DMS 273 treated with DMSO at 0.1 percent for 48 hours (cell line): ENCODE measurements at regions not wholly inside any gene's neighbourhood (a gene's known extent, or its start where the extent isn't known, plus 50 kb on each side); places are given as distances from the start of the nearest gene placed in this dataset.
A peak's percentile ranks its signal among the peaks of the same experiment; 100 is the strongest.
"Not testable (repeated sequence)": the region's sequence is repeated elsewhere in the genome, so short reads cannot be mapped to it uniquely, and the experiment has no call there.

Experiments used
- DNase-seq: peaks from one replicate; lab custom pipeline; 2025; lab: John Stamatoyannopoulos, UW

- no peak for DNase-seq
Measured at GRCh38 chr3:25895443-25895842, 105.6 kb downstream of the OXSM start.

GRCh38 chr3:25897019-25897418 is 107.1 kb downstream of the OXSM start:
- no peak for DNase-seq

DNA sequence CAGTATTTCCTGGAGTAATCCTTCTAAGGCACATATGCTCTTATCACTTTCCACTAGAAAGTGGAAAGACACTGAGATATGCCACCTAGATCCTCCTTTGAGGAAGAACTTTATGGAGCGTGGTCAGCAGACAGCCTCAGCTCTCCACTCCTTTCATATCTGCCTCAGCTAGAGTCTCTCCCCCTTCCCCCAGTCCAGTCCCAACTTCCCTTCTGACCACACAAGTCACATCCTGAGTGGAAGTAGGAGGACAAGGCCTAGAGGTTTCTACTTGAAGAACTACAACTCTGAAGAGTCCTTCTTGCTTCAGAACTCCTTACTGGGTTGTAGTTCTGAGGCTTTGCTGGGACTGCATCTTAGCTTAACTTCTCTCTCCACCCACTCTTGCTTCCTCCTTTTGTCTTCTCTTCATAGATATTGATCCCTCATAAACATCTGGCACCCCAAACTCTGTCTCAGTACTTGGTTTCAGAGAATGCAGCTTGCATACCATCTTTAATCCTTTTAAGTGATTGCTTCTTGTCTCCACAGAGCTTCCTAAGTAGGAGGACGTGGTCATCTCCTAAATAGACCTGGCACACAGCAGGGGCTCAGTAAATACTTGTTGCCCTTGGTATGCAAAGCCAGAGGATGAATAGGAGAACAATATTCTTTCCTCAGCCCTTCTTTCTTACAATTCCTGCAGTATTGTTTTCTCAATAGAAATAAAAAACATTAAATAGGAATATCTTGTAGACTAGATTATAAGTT is 109.6 kb downstream of the OXSM start:
- no peak for DNase-seq

DNA sequence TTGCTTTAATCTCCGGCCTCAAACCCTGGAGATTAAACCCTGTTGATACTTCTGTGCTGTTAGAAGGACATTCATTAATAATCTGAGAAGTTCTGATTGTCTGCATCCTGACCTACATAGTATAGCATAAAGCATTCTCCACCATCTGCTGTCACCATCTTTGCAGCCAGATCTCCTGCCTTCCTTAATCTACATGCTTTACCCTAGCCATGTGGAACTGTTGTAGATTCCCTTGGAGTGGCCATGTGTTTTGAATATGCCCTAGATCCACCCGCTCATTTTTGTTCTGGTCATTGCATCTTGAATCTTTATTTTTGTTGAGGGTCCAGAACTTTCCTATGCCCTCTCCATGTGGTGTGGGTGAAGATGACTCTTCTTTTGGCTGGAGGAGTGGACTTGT is 110.3 kb downstream of the OXSM start:
- no peak for DNase-seq

- no peak for DNase-seq
Measured at GRCh38 chr3:25901796-25902195, 111.9 kb downstream of the OXSM start.

DNA sequence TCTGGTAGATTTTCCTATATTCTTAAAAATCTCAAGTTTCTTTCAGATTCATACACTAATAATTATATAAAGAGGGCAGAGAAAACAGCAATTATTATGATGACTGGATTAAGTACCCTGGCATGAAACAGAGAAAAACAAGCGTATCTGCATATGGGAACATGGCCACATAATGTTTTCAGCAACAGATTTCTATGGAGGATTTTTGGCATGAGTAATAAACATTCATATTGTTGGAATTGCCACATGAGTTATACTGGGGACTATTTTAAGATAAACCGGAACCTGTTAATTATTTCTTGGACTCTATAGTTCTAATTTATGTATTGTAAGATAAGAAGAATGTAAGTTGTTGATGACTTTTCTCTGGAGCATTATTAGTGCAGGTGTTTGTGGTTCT is 112.7 kb downstream of the OXSM start:
- no peak for DNase-seq

DNA sequence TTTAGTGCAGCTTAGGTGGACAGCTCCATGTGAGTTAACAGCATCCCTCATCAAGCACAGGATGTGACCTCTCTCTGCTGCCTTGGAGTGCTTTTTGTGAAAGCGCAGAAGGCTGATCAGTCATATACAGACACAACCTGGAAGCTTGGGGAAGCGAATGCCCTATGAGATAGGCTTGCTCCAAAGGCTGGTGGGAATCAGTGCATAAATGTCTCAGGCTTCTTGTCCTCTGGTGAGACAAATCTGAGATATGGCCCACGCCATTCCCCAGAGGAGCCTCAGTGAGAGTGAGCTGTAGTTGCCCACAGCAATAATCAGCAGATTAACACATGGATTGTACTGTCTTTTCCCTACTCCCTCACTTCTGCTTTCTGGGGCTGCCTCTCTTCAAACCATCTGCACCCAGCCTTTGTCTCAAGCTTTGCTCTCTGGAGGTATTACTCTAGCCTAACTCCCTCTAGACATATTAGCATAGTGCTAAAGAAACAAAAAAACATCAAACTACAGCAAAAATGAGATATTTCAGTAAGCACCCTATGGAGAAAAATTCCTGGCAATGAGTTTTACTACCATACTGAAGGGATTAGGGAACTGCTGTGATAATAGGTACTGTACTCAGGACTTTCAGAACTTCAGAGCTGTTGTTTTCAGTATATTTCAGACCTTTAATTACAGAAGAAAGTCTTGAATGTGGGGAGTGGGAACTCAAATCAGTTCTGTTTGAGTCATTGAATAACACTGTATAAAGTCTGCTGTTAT is 113.7 kb downstream of the OXSM start:
- DNase-seq = no peak

- peak; percentile 18 for DNase-seq
Measured at GRCh38 chr3:25904206-25904605, 114.3 kb downstream of the OXSM start.

DNA sequence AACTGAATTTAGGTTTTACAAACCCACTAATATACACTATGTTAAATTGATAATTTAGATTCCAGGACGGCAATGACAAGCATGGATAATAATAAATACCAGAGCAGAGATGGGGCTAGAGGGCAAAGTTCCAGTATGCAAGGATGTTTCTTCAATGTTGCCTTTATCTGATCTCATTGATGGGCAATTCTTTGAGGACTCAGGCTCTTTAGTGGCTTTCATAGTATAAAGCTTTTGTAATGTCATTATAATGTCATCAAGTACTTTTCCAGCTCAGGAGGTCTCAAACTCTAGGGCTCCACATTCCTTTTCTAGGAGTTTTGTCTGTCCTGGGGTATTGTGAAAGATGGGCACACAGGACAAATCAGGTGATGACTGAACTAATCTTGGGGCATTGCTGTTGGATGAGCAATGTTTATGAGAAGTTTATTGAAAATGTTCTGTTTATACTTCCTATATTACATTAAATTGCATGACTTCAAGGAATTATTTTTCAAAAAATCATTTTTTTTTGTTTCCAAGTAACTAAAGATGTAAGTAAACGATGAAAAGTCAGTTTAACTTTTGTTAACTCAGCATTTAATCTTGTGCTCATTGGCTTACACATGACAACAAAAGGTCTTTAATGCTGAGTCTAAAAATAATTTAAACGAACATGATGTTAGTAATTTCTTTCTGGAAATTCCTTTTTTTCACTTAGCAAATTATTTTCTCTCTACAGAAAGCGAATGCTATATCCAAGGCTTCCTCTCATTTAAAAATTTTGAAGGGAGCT is 116.4 kb downstream of the OXSM start:
- DNase-seq = no peak

DNA sequence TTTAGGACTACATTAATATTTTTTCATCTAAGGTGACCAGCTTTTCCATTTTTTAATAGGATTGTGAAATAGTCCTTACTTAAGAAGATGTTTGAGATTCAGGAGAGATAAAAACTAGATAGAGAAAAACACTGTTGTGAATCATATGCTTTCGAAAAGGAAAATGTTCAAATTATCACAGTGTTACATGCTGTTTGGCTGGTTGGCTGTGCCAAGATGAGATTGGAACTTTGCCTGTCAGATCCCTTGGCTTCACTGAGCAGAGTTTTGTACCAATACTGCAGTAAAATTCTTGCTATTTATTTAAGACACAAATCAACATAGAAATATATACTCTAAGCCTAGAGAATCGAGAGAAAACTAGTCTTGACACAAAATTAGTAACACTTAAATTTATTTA is 117.2 kb downstream of the OXSM start:
- DNase-seq = no peak

- no peak for DNase-seq
Measured at GRCh38 chr3:25910105-25910504, 120.2 kb downstream of the OXSM start.

DNA sequence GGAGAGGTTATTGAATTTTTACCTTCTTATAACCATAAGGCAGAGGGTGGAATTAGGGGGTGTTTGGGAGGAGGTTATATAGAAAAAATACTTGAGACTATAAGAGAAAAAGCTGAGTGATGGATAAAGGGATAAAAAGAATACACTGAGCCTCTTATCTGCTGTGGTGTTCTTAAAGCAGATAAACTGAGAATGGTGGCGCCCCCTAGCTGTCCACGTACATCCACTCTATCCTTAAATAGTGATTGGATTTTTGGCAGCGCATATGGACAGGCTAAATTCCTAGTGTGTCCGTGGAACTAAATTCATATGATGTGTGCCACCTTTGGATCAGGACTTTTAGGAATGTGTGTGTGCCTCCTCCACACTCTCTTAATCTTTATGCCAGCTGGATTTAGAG is 121.1 kb downstream of the OXSM start:
- DNase-seq = no peak

DNA sequence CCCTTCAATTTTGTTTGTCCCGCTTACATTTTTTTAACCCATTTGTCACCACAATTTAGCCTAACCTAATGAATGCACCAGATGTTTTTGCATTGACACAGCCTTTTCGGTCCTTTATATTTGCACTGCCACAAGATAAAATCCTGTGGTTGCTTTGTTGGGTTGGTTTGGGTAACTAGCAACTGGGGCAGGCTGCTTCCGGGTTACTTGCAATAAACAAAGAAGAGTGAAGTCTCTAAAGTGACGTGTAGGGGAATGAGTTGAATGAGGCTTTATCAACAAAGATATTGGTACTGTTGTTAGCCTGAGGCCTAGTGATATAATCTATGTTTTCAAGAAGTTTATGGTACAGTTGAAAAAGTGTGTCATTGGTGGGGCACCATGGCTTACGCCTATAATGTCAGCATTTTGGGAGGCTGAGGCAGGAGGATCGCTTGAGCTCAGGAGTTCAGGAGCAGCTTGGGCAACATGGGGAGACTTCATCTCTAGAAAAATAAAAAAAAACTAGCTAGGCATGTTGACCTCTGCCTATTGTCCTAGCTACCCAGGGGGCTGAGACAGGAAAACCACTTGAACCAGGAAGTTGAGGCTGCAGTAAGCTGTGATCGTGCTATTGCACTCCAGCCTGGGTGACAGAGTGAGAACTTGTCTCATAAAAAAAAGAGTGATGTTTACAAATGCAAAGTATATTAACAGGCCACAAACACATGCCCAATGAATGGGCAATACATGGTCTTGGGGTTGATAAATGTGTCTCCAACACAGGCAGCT is 121.8 kb downstream of the OXSM start:
- DNase-seq = no peak

DNA sequence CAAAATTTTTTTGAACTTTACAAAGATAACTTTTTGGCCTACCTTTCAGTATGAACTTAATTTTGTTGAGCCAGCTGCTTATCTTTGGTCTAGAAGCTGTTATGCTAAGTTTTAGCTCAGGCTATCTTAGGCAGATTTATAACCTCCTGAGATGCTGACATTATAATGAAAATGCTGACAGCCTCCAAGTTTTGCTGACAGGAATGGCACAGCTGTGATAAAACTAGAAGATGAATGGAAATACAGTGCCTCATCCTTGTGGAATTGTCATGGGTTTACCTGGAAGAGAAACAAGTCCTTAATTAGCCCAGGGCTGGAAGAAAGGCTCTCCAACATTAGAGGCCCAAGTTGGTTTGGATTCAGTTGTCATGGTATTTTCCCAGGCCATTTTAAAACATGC is 123.3 kb downstream of the OXSM start:
- no peak for DNase-seq

GRCh38 chr3:25915673-25916072 is 125.8 kb downstream of the OXSM start:
- DNase-seq = no peak

GRCh38 chr3:25916321-25916720 is 126.4 kb downstream of the OXSM start:
- DNase-seq = no peak

GRCh38 chr3:25931967-25932366 is 142.1 kb downstream of the OXSM start:
- DNase-seq = not testable (repeated sequence)

DNA sequence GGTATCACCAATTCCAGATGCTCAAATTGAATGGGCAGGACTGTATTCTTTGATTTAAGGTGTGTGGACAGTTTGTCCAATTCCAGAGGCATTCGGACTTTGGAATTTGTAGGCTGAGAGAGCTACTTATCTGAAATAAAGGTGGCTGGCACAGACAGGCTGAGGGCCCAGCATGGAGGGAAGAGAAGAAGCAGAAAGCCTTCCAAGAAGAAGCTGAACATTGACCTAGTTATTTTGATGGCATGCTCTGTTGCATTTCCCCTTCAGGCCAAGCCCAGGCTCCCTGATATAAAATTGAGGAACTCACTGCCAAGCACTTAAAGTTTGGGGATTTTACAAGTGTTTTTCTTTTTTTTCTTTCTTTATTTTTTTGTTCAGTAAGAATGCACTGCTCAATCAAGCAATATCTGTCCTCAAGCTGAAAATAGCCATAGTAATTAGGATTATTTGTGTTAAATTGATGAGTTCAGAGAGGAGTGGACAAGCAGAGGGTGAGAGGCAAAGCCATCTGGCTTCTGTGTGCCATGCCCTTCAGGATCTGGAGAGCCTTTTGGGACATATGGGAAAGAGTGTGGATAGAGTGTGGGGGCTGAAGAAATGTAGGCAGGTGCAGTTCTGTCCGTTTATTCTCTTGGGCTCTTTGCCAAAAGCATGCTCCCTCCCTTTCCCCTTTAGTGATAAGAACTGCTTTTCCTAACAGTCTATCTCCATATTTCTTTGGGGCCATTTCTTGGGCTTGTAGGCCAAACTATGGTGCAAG is 148.9 kb downstream of the OXSM start:
- no peak for DNase-seq

- no peak for DNase-seq
Measured at GRCh38 chr3:25940935-25941334, 151.0 kb downstream of the OXSM start.

DNA sequence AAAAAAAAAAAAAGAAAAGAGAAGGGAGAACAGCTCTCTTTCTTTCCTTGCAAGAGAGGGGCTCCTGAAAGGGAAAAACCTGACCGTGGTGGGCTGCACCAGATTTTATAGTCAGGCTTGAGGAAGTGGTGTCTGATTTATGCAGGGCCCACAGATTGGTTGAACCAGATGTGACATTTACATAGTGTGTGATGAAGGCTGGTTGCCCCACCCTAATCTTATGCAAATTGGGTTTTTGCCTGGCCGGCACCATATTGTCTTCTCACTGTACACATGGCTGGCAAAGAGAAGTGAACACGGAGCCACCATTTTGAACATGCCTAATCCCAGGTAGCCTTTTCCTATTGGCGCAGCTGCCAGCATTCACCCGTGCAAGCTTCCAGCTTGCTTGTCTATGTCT is 154.4 kb downstream of the OXSM start:
- no peak for DNase-seq

DNA sequence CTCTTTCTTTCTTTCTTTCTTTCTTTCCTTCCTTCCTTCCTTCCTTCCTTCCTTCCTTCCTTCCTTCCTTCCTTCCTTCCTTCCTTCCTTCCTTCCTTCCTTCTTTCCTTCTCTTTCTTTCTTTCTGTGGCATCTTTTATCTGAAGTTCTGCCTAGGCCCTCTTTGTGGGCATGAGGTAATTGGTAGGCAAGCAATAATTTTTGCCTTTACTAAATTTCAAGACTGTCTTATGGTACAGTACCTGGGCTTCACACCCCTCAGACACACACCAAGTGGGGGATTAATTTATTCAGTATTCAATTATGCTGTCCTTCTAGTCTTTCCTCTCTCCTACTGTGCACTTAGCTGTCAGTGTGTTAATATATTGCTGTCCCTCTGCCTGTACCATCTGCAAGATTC is 155.5 kb downstream of the OXSM start:
- no peak for DNase-seq
